Keratinocyte (primary cell): ENCODE measurements at regions not wholly inside any gene's neighbourhood (a gene's known extent, or its start where the extent isn't known, plus 50 kb on each side); places are given as distances from the start of the nearest gene placed in this dataset.

Source experiments
- DNase-seq: peaks from one replicate; pipeline ENCODE4 v3.0.0-alpha.2; 2011; ENCODE audit warnings: low read depth, missing footprints, low spot score
- FAIRE-seq: peaks from 2 replicates; lab custom pipeline; 2011; peaks lifted over from hg19 to GRCh38; lab: Jason Lieb, UNC
- H2AFZ ChIP-seq: 2 replicates; pipeline ENCODE4 v1.6.0; 2012; ENCODE audit warnings: low read length, control low read depth, inconsistent platforms; ENCODE audit not compliant: control insufficient read depth
- H3K27ac ChIP-seq: 2 replicates; pipeline ENCODE4 v1.5.1; 2011; ENCODE audit warnings: low read length; ENCODE audit not compliant: control insufficient read depth, insufficient read depth
- H3K27me3 ChIP-seq: 3 replicates; pipeline ENCODE4 v1.6.0; 2011; ENCODE audit warnings: low read length; ENCODE audit not compliant: control insufficient read depth, insufficient read depth; ENCODE audit errors: extremely low read depth
- H3K36me3 ChIP-seq, 2 experiments: 2 replicates in 1 of 2; 3 replicates in 1 of 2; pipeline ENCODE4 v1.5.1; 2011; ENCODE audit warnings: low read length in 2 of 2, mild to moderate bottlenecking in 1 of 2; ENCODE audit not compliant: control insufficient read depth in 2 of 2, insufficient read depth in 2 of 2; ENCODE audit errors: extremely low read depth in 1 of 2
- H3K4me1 ChIP-seq: 3 replicates; pipeline ENCODE4 v1.5.1; 2011; ENCODE audit warnings: low read length; ENCODE audit not compliant: control insufficient read depth, insufficient read depth; ENCODE audit errors: extremely low read depth
- H3K4me2 ChIP-seq: 3 replicates; pipeline ENCODE4 v1.6.0; 2011; ENCODE audit warnings: low read depth, low read length; ENCODE audit not compliant: control insufficient read depth, insufficient read depth; ENCODE audit errors: extremely low read depth
- H3K4me3 ChIP-seq, 3 experiments: fragments of 200-600 bp in 1 of 3; sonication (generic) in 1 of 3; 2 replicates in 2 of 3; 3 replicates in 1 of 3; pipeline ENCODE4 v1.5.1; 2011 to 2016; ENCODE audit warnings: low read length in 3 of 3, mild to moderate bottlenecking in 3 of 3, control low read depth in 2 of 3, inconsistent platforms in 1 of 3, low read depth in 1 of 3, mixed read lengths in 1 of 3, mixed run types in 1 of 3, moderate library complexity in 1 of 3; ENCODE audit not compliant: control insufficient read depth in 2 of 3, insufficient read depth in 2 of 3; ENCODE audit errors: extremely low read depth in 1 of 3
- H3K79me2 ChIP-seq: 2 replicates; pipeline ENCODE4 v1.6.0; 2012; ENCODE audit warnings: low read length; ENCODE audit not compliant: control insufficient read depth, insufficient read depth
- H3K9ac ChIP-seq: 3 replicates; pipeline ENCODE4 v1.6.0; 2011; ENCODE audit warnings: low read length; ENCODE audit not compliant: control insufficient read depth, insufficient read depth; ENCODE audit errors: extremely low read depth
- H3K9me1 ChIP-seq: 3 replicates; pipeline ENCODE4 v1.6.0; 2011; ENCODE audit warnings: low read length; ENCODE audit not compliant: control insufficient read depth, insufficient read depth; ENCODE audit errors: extremely low read depth
- H3K9me3 ChIP-seq: 2 replicates; pipeline ENCODE4 v1.5.1; 2012; ENCODE audit warnings: low read depth, low read length; ENCODE audit not compliant: control insufficient read depth
- H4K20me1 ChIP-seq: 3 replicates; pipeline ENCODE4 v1.6.0; 2011; ENCODE audit warnings: low read length; ENCODE audit not compliant: control insufficient read depth, insufficient read depth; ENCODE audit errors: extremely low read depth
- EZH2 ChIP-seq: IDR thresholded peaks from one replicate; pipeline ENCODE4 v1.6.1; 2012; ENCODE audit warnings: inconsistent platforms, mild to moderate bottlenecking, low read length, moderate library complexity
- dilution Hi-C: fragments of 300-500 bp; cut with MboI; formaldehyde crosslinking; loops from one replicate; pipeline ENCODE4 v1.7.0; 2020; ENCODE audit warnings: low sequenced_read_pairs; ENCODE audit not compliant: extremely low pct_ligation_motif_present
- TF ChIP-seq, protein P1 (sequence below), 3 experiments: IDR thresholded peaks in 1 of 3; conservative IDR thresholded peaks in 1 of 3; optimal IDR thresholded peaks in 1 of 3; 2 replicates in 2 of 3; 3 replicates in 1 of 3; pipeline versions ENCODE3 to v1.5.1; 2011; ENCODE audit warnings: low read length in 3 of 3, mild to moderate bottlenecking in 3 of 3, moderate library complexity in 2 of 3, control low read depth in 1 of 3, inconsistent platforms in 1 of 3; ENCODE audit not compliant: insufficient read depth in 2 of 3; ENCODE audit errors: extremely low read depth in 1 of 3

- H3K9ac ChIP-seq, result no peak overlapping the region
- TF ChIP-seq, protein P1, sequence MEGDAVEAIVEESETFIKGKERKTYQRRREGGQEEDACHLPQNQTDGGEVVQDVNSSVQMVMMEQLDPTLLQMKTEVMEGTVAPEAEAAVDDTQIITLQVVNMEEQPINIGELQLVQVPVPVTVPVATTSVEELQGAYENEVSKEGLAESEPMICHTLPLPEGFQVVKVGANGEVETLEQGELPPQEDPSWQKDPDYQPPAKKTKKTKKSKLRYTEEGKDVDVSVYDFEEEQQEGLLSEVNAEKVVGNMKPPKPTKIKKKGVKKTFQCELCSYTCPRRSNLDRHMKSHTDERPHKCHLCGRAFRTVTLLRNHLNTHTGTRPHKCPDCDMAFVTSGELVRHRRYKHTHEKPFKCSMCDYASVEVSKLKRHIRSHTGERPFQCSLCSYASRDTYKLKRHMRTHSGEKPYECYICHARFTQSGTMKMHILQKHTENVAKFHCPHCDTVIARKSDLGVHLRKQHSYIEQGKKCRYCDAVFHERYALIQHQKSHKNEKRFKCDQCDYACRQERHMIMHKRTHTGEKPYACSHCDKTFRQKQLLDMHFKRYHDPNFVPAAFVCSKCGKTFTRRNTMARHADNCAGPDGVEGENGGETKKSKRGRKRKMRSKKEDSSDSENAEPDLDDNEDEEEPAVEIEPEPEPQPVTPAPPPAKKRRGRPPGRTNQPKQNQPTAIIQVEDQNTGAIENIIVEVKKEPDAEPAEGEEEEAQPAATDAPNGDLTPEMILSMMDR (optimal IDR thresholded peaks at IDR 0.05 in 1 of 3, IDR thresholded peaks at IDR 0.05 in 1 of 3, conservative IDR thresholded peaks at IDR 0.05 in 1 of 3; ENCODE audit: extremely low read depth in 1 of 3, insufficient read depth in 2 of 3, low read length in 3 of 3), result no peak
- no peak for TF ChIP-seq EZH2
- no peaks in the 10 kb centered on the region for H4K20me1 ChIP-seq
- DNase-seq (no peak), FAIRE-seq (no peak)
- no peak overlapping the region for H3K4me3 ChIP-seq
- H3K36me3 ChIP-seq, result no peaks in the 10 kb centered on the region
- no peak overlapping the region for H3K4me2 ChIP-seq
- no peaks in the 10 kb centered on the region for H3K9me3 ChIP-seq
- dilution Hi-C loops, result no loop called here
- H3K9me1 ChIP-seq, result no peaks in the 10 kb centered on the region
- H3K27me3 ChIP-seq, result no peaks in the 10 kb centered on the region
- no peak overlapping the region for H2AFZ ChIP-seq
- no peaks in the 10 kb centered on the region for H3K4me1 ChIP-seq
- H3K27ac ChIP-seq, result no peak overlapping the region
- H3K79me2 ChIP-seq, result no peaks in the 10 kb centered on the region
Measured at GRCh38 chr1:83706354-83706938, 292.5 kb downstream of the TTLL7 start.

DNA sequence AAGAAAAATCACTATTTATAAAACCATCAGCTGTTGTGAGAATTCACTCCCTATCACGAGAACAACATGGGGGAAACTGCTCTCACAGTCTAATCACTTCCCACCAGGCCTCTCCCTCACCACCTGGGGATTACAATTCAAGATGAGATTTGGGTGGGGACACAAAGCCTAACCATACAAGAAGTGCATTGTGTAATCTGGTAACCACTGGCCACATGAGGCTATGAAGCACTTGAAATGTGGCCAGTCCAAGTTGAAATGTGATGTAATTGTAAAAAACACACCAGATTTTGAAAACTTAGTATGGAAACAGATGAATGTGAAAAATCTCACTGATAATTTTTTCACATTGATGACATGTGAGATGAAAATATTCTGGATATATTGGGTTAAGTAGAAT is 293.8 kb downstream of the TTLL7 start:
- no peaks in the 10 kb centered on the region for H3K36me3 ChIP-seq
- no peak overlapping the region for H2AFZ ChIP-seq
- no peak overlapping the region for H3K4me2 ChIP-seq
- H3K9me1 ChIP-seq, result no peaks in the 10 kb centered on the region
- no peak overlapping the region for H3K9ac ChIP-seq
- DNase-seq, result no peak
- no peaks in the 10 kb centered on the region for H4K20me1 ChIP-seq
- TF ChIP-seq, protein P1 (optimal IDR thresholded peaks at IDR 0.05 in 1 of 3, IDR thresholded peaks at IDR 0.05 in 1 of 3, conservative IDR thresholded peaks at IDR 0.05 in 1 of 3; ENCODE audit: extremely low read depth in 1 of 3, insufficient read depth in 2 of 3, low read length in 3 of 3), result no peak
- no peak for TF ChIP-seq EZH2
- H3K27ac ChIP-seq, result no peak overlapping the region
- no peaks in the 10 kb centered on the region for H3K9me3 ChIP-seq
- no peaks in the 10 kb centered on the region for H3K27me3 ChIP-seq
- no peak overlapping the region for H3K4me3 ChIP-seq
- H3K79me2 ChIP-seq, result no peaks in the 10 kb centered on the region
- FAIRE-seq, result no peak
- no peaks in the 10 kb centered on the region for H3K4me1 ChIP-seq
- dilution Hi-C loops, result no loop called here
